ENCODE measurements at regions not wholly inside any gene's neighbourhood (a gene's known extent, or its start where the extent isn't known, plus 50 kb on each side); places are given as distances from the start of the nearest gene placed in this dataset.

- DNase-seq (ENCODE audit: low read depth) = no peak
Observed at GRCh38 chr12:115464111-115464581, 780.2 kb upstream of the TBX3 start.

- no peak for DNase-seq (ENCODE audit: low read depth)
Observed at GRCh38 chr12:115461401-115461800, 777.4 kb upstream of the TBX3 start.

GRCh38 chr12:115457798-115458197, 773.8 kb upstream of the TBX3 start:
- DNase-seq (ENCODE audit: low read depth) = no peak

- DNase-seq (ENCODE audit: low read depth) = no peak
Observed at GRCh38 chr12:115456946-115457689, 773.1 kb upstream of the TBX3 start.

- no peak for DNase-seq (ENCODE audit: low read depth)
Observed at GRCh38 chr12:115455268-115455681, 771.3 kb upstream of the TBX3 start.

- no peak for DNase-seq (ENCODE audit: low read depth)
Observed at GRCh38 chr12:115452751-115453281, 768.8 kb upstream of the TBX3 start.

GRCh38 chr12:115451780-115452736, 768.1 kb upstream of the TBX3 start:
- no peak for DNase-seq (ENCODE audit: low read depth)

- DNase-seq (ENCODE audit: low read depth) = no peak
Observed at GRCh38 chr12:115451151-115451779, 767.3 kb upstream of the TBX3 start.

- no peak for DNase-seq (ENCODE audit: low read depth)
Observed at GRCh38 chr12:115450710-115451109, 766.7 kb upstream of the TBX3 start.

GRCh38 chr12:115450017-115450416, 766.0 kb upstream of the TBX3 start:
- no peak for DNase-seq (ENCODE audit: low read depth)

GRCh38 chr12:115449526-115449925, 765.6 kb upstream of the TBX3 start:
- DNase-seq (ENCODE audit: low read depth) = no peak

GRCh38 chr12:115444346-115444745, 760.4 kb upstream of the TBX3 start:
- DNase-seq (ENCODE audit: low read depth) = no peak

GRCh38 chr12:115443351-115443938, 759.5 kb upstream of the TBX3 start:
- no peak for DNase-seq (ENCODE audit: low read depth)

- peak; percentile 9 for DNase-seq (ENCODE audit: low read depth)
Observed at GRCh38 chr12:115440438-115440837, 756.5 kb upstream of the TBX3 start.

GRCh38 chr12:115439008-115439601, 755.1 kb upstream of the TBX3 start:
- DNase-seq (ENCODE audit: low read depth) = no peak

- no peak for DNase-seq (ENCODE audit: low read depth)
Observed at GRCh38 chr12:115438314-115438713, 754.3 kb upstream of the TBX3 start.

- DNase-seq (ENCODE audit: low read depth) = no peak
Observed at GRCh38 chr12:115437061-115437567, 753.1 kb upstream of the TBX3 start.

- DNase-seq (ENCODE audit: low read depth) = no peak
Observed at GRCh38 chr12:115433014-115433634, 749.1 kb upstream of the TBX3 start.

- no peak for DNase-seq (ENCODE audit: low read depth)
Observed at GRCh38 chr12:115430636-115431035, 746.7 kb upstream of the TBX3 start.

- DNase-seq (ENCODE audit: low read depth) = no peak
Observed at GRCh38 chr12:115426732-115427131, 742.8 kb upstream of the TBX3 start.

GRCh38 chr12:115424003-115424402, 740.0 kb upstream of the TBX3 start:
- DNase-seq (ENCODE audit: low read depth) = no peak

All from non-pigmented ciliary epithelial cell (primary cell).